ENCODE measurements at regions not wholly inside any gene's neighbourhood (a gene's known extent, or its start where the extent isn't known, plus 50 kb on each side); places are given as distances from the start of the nearest gene placed in this dataset.

DNA sequence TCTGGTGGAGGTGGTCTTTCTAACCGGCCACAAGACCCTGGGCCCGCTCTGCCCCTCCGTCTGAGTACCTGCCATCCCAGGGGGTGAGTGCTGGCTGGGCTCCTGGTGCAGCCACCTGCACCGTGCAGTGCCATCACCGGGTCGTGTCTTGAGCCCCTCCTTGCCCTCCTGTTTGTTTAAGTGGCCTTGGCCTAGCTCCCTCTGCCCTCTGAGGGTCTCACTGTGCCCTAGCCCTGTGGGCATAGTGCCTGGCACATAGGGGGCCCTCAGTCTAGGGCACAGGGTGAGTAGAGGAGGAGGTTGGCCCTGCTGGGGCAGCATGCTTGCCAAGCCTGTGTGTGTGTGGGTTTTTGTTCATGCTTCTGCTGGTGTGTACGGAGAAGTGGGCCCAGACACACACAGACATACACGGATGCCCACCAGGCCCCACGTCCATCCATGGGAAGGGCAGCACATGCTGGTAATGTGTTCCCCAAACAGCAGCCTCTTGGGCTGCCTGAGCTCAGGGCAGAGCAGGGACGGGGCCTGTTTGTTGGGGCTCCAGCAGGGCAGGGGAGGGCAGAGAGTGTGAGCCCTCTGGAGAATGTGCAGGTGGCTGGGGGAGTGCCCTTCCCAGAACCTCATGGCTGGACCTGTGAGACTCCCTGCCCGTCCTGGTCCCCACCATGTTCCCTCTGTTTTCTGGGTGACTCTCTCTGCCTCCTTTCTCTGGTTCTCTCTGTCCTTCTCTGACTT is 94.6 kb downstream of the GLI2 start:
- no peak for DNase-seq

DNA sequence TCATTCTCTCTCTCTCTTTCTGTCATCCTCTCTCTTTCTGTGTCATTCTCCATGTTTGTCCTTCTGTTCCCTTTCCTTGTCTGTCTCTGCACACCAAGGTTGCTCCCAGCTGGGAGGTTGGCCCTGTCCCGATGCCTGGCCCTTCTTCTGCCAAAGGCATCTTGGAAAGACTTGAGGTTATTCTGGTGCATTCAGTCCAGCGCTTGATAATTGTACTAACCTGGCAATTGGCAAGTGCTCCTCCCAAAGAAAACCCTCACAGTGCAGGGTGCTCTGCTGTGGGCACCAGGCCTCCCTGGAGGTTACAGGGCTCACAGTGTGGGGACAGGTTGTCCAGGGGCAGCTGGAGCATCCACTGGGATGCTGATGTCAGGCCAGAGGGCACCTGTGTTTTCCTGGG is 95.4 kb downstream of the GLI2 start:
- no peak for DNase-seq

DNA sequence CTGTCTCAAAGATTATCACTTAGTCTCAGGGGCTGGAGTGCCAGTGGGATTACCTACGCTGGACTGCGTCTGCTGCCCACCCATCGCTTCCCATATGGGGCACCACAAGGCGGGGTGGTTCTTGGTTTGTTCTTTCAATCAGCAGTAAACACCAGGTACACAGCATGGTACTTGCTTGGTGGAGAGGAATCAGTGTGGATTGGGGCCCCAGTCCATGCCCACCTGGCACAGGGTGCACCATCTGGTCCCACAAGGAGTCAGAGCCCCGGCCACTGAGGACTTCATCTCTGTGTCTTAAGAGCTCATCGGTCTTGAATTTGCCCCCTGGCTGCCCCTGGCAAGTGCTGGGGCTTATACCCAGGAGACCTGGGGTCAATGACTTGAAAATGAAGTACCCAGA is 96.2 kb downstream of the GLI2 start:
- DNase-seq, result no peak

DNA sequence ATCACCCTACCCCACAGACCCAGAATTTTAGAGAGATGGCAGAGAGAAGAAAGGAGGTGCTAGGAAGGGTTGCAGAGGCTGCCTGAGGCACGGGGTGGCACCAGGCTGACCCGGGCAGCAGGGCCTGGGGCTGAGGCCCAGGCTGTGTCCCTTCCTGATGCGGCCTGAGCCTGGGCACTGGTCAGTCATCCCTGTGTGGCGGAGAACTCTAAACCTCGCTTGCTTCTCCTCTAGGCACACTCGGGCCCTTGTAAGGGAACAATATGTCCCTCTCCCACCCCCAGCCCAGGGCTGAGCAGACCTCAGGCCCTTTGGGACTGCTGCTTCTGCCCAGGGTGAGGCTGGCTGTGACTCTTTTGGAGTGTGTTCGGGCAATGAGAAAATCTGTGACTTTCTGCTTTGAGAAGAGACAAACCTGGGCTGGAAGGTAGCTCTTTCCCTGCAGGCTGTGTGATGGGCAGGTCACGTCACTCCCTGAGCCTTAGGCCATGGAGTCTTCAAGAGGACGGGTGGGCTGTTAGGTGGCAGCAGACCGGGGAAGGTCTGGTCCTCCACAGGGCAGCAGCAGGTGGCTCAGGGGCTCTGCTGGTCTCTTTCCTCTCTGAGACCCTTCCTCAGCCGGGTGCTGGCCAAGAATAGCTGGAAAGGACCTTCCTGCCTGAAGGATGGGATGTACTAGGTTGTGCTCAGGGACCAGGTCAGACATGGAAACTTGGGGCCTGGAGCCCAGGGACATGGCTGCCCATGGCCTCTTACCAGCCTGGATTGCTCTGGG is 96.8 kb downstream of the GLI2 start:
- no peak for DNase-seq

DNA sequence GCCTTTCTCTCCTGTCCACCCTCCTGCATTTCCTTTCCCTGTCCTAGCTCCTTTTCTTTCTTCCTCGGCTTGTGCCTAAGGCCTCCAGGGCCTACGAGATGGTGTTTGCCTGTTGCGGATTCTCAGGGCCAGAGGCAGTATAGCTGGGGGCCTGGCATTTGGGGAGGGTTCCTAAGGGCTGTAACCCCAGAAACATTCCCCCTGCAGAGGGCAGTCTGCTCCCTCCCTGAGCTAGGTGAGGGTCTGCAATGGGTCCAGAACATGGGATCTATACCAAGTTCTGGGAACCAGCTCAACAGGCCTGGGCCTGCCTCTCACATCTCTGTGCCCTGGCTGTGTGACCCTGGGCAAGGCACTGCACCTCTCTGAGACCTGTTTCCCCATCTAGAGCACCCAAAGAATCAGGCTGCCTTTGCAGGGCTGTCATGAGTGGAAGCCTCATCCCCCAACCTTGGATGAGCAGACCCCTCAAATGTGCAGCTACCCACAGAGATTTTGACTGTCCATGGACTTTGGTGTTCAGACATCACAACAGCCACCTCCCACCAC is 97.5 kb downstream of the GLI2 start:
- DNase-seq, result no peak

DNA sequence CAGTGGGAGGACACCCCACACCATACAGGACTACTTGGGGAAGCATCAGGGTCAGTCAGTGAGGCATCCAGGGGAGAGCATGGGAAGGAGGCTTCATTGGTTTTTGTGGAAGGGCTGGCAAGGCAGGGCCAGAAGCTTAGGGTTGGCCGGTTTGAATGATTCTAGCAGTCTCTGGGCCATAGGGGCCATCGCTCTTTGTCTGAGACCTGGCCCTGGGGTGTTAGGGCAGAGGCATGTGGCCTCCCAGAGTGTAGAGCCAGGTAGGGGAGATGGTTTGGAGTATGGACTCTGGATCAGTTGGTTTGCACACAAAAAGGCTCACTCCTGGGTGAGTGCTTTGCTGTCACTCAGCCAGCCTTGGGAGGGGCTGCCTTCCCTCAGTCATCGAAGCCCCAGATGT is 98.5 kb downstream of the GLI2 start:
- DNase-seq, result no peak

DNA sequence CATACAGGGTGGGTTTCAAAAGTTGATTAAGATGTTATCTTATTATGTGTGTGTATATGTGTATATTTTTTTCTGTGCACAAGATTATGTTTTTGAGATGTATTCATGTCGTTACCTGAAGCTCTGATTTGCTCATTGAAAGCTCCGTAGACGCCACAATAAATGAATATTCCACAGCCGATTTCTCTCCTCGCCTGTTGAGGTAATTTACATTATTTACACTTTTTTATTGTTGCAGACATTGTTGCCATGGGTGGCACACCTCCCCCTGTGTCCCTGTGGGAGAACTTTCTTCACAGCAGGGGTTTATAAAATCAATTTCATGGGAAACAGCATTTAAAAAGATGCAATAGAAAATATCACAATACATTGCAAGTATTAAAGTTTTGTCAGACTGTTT is 100.6 kb downstream of the GLI2 start:
- DNase-seq, result no peak

DNA sequence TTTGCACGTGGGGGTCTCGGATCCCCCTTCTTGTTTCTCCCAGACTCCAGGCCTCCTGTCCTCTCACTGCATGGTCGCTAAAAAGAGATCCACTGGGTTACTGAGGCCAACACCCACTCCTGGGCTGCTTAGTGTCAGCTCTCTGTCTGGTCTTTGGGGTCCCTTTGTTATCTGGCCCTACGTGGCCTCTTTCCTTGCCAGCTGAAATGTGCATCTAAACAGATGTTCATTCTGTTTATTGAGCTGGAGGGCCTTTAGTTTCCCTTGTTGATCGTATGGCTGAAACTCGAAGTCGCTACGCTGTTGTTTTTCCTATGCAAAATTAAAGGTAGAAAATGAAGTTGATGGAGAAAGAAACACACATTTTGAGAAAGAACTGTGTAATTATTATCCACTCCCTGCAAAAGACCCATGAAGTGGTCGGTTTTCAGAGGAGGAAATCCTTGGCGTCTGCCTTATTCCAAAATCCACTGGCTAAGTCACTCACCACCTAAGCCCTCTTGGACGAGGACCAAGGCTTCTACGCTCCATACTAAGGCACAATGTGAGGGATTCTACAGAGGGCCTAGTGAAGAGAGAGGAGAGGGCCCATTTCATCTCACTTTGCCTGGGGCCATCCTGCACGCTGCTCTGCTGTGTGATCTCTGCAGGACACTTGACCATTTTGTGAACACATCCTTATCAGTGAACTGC is 105.3 kb downstream of the GLI2 start:
- DNase-seq, result no peak

DNA sequence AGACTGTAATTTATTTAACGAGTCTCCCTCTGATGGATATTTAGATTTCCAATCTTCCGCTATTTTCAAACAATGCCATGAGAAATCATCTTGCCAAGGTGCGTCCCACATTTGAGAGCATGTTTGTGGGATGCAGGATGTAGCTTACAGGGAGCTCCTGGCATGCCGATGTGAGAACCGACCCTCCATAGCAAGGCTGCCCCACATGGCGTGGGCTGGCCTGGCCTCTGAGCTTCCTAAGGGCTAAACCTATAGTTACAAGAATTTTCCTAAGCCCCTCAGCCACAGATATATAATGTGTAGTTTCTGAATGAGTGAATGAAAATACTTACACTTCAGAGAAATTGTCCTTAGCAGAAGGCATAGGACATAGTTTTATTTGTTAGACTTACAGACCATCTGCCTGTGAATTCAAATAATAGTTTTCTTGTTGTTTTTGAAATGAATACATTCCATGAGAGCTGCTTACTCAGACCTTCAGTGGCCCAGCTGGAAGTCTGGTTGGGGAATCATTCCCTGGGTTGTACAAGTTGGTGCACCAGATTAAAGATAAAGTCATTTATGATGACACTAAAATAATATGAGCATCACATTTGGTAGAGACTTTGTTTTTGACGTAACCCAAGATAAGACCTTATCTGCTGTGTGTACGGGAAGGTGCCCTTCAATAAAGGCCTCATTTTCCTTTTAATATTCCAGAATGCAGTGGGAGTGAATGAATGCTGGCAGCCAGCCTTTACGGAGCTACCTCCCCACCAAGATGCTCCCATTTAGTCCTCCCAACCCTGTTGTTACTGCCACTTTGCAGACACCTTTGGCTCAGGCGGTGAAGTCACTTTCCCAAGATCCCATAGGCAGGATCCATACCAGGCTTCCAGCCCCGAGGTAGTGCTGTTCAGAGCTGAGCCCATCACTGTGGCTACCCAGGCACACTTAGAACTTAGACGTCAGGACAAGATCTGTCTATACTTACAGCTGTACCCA is 107.1 kb downstream of the GLI2 start:
- no peak for DNase-seq

DNA sequence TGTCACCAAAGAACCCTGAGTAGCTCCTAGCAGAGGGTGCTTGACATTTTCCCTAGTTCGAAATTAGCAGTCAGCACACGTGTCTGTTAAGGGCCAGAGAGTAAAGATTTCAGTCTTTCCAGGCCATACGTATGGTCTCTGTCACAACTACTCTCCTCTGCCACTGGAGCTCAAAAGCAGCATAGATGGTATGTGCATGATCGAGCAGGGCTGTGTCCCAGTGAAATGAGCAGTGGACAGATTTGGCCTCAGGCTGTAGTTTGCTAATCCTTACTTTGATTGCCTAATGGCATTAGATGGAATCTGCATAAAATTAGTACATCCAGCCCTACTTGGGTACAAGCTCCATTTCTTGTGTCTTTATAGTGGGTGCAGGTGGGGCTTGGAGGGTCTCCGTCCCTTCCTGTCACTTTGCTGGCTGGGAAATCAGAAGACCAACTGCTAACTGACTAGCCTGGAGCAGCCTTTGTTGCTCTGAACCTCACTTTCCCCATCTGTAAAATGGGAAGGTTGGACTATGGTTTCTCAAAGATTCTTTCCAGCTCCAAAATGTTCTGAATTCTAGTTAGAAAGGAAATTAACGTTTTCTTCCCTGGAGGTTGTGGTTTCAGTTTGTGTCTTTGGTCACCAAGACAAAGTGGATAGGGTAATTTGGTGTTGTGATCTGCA is 108.5 kb downstream of the GLI2 start:
- DNase-seq, result no peak

DNA sequence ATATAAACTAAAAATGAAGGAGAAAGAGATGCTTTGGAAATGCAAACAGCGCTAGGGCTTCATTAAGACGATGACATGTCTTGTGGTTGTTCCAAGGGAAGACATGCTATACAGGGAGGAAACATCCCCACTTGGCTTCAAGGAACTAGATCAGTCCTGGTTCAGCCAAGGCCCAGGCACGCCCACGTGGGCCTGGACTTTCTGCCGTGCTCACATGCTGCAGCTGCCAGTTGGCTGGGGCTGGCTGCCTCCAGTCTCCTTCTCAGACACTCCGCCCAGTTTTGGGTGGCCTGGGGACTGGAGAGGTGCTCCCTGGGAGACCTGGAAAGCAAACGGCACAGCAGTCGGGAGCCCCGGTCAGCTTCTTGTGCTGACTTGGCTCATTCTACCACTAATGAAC is 109.6 kb downstream of the GLI2 start:
- DNase-seq, result no peak

DNA sequence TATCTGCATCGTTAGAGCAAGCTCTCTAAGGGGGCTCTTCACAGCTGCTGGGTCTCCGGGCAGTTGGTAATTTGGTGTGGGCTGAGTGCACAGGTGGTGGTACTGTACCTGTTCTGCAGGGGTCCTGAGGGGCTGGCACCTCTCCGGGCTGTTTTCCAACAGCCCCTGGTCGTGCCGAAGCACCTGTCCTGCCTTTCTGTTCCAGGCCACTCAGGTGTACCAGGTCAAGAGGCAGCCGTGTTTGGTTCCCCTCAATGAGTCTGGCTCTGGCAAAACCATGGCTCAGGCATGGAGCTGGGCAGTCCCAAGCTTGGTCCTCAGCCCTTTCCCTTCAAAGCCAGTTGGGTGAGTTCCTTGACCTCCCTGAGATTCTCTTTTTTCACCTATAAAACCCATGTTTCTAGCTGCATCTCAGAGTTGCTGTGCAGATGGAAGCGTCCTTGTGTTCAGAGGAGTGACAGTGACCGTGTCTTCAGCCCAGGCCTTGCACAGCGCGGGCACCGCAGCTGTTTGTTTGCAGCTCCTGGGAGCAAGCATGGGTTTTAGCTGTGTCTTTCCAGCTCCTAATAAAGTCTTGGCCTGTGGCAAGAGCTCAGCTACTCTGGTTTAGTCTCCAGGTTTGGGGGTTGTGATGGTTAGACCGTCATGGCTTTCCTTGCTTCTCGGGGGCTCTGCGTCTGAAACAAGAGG is 110.9 kb downstream of the GLI2 start:
- DNase-seq, result no peak

DNA sequence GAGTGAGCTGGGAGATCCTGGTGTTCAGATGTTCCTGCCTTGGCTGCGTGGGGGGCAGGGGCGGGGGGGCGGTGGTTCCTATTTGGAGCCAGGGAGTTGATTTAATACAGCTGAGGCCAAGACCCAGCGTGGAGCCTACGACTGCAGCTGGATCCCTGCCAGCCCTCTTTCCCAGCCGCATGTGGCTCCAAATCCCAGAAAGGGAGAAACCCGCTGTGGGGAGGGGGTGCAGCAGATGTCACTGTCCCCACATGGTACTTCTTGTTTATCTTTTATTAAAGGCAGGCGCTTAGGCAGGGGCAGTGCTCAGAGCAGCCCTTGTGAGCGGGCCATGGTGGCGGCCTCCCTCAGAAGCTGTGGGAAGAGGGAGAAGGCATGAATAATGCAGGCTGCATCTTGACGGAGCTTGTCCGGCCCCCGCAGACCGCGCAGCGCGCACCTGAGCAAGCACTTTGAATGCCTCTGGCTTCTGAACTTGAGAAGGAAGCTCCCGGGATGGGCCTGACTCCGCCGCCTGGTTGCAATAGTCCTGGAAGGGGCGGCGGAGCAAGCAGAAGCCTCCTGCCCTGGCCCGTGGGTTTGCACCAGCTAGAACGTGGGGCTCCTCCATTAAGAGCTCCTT is 112.1 kb downstream of the GLI2 start:
- no peak for DNase-seq

DNA sequence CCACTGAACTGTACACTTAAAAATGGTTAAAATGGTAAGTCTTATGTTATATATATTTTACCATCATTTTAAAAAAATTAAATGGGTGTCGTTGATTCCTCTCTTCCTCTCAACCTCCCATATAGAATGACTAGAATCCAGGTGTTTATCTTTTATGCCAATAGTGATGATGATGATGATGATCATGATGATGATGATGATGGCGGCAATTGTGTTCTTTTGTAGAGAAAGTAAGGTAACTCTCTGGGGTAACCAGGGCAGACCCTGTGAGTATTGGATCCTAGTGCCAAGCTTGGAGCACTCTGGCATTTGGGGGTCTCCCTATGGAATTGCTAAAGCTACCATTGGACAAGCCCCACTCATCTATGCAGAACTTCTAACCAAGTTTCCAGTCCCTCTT is 113.6 kb downstream of the GLI2 start:
- DNase-seq, result no peak

DNA sequence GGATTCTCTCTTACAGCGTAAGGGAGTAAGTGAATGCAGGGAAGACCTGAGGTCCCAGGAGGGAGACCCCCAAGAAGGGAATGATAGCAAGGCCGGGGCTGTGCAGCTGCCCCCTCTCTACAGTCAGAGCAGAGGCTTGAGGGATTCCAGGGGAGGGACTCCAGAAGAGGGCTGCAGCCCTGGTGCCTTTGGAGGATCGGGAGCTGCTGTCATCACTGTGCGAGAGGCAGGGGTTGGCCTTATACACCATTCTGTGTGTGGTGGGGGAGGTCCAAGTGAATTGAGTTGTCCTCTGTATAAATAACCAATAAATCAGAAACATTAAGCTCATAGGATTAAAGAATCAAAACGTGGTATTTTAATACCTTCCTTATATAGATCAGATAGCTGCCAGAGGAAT is 114.9 kb downstream of the GLI2 start:
- no peak for DNase-seq

DNA sequence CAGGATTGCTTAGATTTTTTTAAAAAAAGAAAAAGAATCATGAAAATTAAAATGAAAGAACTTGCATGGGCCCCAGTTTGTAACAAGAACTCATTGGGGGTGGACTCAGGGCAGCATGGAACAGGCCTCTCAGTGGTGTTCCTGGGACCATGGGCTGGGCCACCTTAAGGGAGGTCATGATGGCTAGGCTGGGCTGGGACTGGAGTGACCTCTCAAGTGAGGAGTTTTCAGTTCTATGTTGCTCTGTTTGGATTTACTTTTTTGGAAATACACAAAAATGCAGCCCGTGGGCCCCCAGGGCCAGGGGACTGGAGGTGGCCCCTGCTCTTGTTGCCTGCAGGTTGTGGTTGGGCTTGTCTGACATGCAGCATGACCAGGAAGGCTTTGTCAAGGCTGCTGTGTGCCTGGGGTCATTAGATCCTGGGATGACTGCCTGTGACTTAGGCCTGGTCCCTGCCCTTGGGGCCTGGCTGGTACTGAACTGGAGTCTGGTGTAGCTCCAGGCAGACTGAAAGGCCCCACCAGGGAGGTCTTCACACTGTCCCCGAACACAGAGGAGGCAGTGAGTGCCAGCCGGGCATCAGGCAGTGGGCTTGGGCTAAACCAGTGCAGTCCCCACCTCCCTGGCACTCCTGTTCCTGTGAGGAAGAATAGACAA is 115.6 kb downstream of the GLI2 start:
- DNase-seq, result no peak

DNA sequence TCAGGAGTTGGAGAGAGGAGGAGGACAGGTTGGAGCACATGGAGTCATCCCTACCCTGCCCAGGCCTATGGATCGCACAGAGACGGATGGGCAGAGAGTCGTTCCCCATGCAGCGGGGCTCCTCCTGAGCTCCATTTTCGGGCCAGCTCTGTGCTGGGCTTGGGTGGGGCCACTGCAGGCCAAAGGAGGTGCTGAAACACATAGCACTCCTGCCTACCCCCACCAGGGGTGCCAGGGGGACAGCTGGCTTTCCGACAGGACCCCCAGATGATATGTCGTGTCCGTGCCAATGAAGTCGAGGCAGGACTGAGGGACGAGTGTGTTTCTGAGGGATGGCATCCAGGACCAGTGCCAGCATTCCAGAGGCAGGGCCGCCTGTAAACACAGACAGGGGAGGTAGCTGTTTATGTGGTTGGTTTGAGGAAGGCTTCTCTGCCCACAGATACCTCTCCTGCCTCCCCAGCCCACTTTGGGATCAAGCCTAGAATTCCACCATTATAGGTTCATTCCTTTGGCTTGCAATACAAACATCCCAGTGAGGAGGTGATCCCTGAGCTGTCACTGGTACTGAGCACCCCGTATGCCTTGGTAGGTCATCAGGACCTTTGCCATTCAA is 116.6 kb downstream of the GLI2 start:
- DNase-seq, result no peak

DNA sequence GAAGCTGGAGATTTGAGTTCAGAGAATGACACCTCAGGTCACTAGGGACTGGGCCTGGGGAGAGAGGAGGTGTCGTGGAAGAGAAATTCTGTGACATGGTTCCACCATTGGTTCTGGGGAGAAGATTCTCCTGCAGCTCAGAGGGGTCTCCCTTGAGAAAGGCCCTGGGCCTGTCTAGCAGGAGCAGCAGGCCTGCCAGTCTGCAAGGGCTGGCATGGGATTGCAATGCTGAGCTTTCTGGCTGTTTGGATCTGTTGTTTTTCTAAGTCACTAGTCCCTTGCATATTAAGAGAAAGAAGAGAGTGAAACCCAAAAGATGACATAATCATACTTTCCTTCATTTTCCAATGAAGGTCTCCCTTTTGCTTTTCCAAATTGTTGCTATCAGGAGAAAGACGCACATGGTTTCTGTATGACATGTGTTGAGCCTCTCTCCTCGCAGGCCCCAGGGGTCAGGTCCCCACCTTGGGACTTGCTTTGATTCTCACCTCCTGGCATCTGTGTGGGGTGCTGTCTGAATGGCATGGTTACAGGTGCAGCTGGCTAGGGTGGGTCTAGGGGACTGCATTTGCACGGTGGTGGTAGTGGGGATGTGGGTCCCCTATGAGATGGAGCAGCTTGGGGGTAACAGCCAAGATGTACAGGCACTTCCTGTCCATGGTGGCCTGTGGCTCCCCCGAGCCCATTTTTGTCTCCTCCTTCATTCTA is 117.8 kb downstream of the GLI2 start:
- DNase-seq, result no peak

DNA sequence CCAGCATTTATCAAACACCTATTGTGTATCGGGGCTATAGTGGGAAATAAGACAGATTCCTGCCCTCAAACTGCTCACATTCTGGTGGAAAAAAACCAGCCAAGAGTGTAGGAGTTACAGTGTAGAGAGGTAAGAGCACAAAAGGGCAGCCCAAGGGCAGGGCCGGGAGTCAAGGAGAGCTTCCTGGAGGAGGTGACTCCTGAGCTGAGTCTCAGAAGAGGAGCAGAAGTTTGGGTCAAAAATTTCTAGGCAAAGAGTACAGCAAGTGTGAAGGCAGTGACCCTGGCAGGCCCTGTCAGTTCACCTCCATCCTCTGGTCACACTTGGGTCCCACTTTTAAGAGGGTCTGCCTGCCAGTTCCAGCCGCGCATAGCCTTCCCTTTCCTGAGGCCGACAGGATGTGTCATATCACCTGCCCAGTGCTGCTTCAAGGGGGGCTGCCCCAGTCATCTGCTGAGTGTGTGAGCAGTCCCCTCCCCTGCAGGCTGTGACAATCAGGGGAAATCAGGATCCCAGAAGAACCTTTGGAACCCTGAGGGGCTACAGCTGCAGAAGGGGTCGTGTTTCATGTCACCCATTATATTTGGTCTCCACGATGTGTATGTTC is 118.4 kb downstream of the GLI2 start:
- no peak for DNase-seq

All from CD4-positive, alpha-beta T cell treated with Interleukin-1 beta for 1 hour (primary cell).